HEK293T (cell line): ENCODE measurements at regions not wholly inside any gene's neighbourhood (a gene's known extent, or its start where the extent isn't known, plus 50 kb on each side); places are given as distances from the start of the nearest gene placed in this dataset.

Experiments
- ARNT ChIP-seq: fragments of 450-650 bp; IDR thresholded peaks from 2 replicates; pipeline ENCODE4 v1.6.1; 2017; ENCODE audit warnings: mild to moderate bottlenecking
- BHLHE40 ChIP-seq: fragments of 450-650 bp; IDR thresholded peaks from 2 replicates; pipeline ENCODE4 v1.6.1; 2016; ENCODE audit warnings: mild to moderate bottlenecking, moderate library complexity, borderline replicate concordance
- ELF4 ChIP-seq: fragments of 450-650 bp; IDR thresholded peaks from 2 replicates; pipeline ENCODE4 v1.6.1; 2017; ENCODE audit warnings: antibody characterized with exemption
- FOXA1 ChIP-seq: fragments of 450-650 bp; IDR thresholded peaks from 2 replicates; pipeline ENCODE4 v1.6.1; 2016; ENCODE audit warnings: mild to moderate bottlenecking
- FOXK2 ChIP-seq: fragments of 450-650 bp; IDR thresholded peaks from 2 replicates; pipeline ENCODE4 v1.6.1; 2016; ENCODE audit warnings: mild to moderate bottlenecking
- FOXM1 ChIP-seq: fragments of 450-650 bp; IDR thresholded peaks from 2 replicates; pipeline ENCODE4 v1.6.1; 2017; ENCODE audit warnings: mild to moderate bottlenecking, borderline replicate concordance
- LEF1 ChIP-seq: fragments of 450-650 bp; IDR thresholded peaks from 2 replicates; pipeline ENCODE4 v1.6.1; 2017; ENCODE audit warnings: mild to moderate bottlenecking, borderline replicate concordance
- PKNOX1 ChIP-seq: fragments of 450-650 bp; IDR thresholded peaks from 2 replicates; pipeline ENCODE4 v1.6.1; 2016
- SUZ12 ChIP-seq: fragments of 450-650 bp; IDR thresholded peaks from 2 replicates; pipeline ENCODE4 v1.6.1; 2016; ENCODE audit warnings: mild to moderate bottlenecking
- ZNF384 ChIP-seq: fragments of 450-650 bp; IDR thresholded peaks from 2 replicates; pipeline ENCODE4 v1.6.1; 2016

GRCh38 chr1:37262439-37263170 is 211.8 kb upstream of the ZC3H12A start:
- TF ChIP-seq BHLHE40 (no peak), ZNF384 (no peak), ARNT (no peak), ELF4 (no peak), LEF1 (no peak), FOXA1 (no peak), FOXK2 (no peak), PKNOX1 (no peak), FOXM1 (no peak), SUZ12 (no peak)
